HL-60/S4 treated with retinoic acid at 250 ng/mL for 4 days and 3 days (cell line): ENCODE measurements at regions not wholly inside any gene's neighbourhood (a gene's known extent, or its start where the extent isn't known, plus 50 kb on each side); places are given as distances from the start of the nearest gene placed in this dataset.
"Not testable (repeated sequence)": the region's sequence is repeated elsewhere in the genome, so short reads cannot be mapped to it uniquely, and the experiment has no call there.

Experiments used
- in situ Hi-C: fragments of 300-500 bp; cut with MboI; formaldehyde crosslinking; loops from 2 replicates; pipeline ENCODE4 v1.7.0; 2022; ENCODE audit warnings: low sequenced_read_pairs

DNA sequence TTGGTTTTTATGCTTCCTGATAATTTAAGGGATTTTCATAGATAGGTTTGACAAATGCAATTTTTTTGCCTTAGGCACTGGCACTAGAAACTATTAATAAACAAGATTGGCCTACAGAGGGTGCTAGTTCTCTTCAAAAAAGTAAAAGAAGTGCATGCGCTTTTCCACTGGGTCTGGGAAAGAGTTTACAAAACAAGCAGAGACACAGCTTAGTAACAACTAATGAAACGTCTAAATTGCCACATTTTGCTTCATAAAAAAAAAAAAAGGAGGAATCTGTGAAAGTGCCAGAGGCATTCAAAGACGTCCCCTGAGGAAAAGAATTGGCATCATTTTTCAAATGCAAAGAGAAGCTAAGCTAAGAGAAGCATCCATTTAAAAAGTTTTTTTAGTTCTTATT lies 58.3 kb upstream of the EEA1 start:
- in situ Hi-C loops = loop anchor here (25.0 kb wide), 1 partner anchor 425 kb away; no protein-coding TSS in a partner anchor

- in situ Hi-C loops = loop anchor here (25.0 kb wide), 1 partner anchor 424 kb away; no protein-coding TSS in a partner anchor
Measured at GRCh38 chr12:92987846-92988621, 58.9 kb upstream of the EEA1 start.

GRCh38 chr12:92988622-92989130 lies 59.6 kb upstream of the EEA1 start:
- in situ Hi-C loops = loop anchor here (25.0 kb wide), 1 partner anchor 424 kb away; no protein-coding TSS in a partner anchor

GRCh38 chr12:92989715-92990484 lies 60.8 kb upstream of the EEA1 start:
- in situ Hi-C loops = loop anchor here (10.0 to 25.0 kb wide), 2 partner anchors 422 to 1115 kb away; no protein-coding TSS in a partner anchor

- in situ Hi-C loops = loop anchor here (10.0 to 25.0 kb wide), 2 partner anchors 421 to 1114 kb away; no protein-coding TSS in a partner anchor
Measured at GRCh38 chr12:92991134-92991533, 62.0 kb upstream of the EEA1 start.

- in situ Hi-C loops = loop anchor here (10.0 to 25.0 kb wide), 2 partner anchors 420 to 1113 kb away; no protein-coding TSS in a partner anchor
Measured at GRCh38 chr12:92992041-92992440, 62.9 kb upstream of the EEA1 start.

GRCh38 chr12:92993259-92993658 lies 64.2 kb upstream of the EEA1 start:
- in situ Hi-C loops = loop anchor here (10.0 to 25.0 kb wide), 2 partner anchors 419 to 1112 kb away; no protein-coding TSS in a partner anchor

DNA sequence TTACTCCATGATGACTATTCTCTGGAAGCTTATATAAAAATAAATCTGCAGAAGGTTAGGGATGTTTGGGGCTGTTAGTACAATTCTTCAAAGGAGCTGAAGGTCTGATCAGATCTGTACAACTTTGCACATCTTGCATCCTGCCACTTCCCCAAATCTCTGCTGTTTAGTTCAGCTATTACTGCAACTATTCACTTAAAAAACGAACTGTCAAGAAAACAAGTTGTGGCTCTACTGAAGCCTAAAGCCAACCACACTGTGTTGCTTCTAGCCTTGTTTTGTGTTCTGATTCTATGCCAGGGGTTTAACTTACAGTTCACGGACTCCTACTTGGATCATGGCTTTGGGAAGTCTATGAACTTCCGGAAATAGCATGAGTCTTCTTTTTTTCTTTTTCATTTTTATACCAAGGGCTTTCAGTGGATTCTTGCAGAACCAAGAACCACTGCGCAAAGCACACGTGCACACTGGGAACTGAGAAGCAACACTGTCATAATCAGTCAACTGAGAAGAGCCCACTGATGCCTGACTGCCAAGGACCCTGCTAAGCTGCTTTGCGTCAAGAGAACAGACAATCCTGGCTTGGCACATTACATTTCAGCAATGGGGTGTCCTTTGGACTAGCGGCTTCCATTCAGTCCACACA lies 66.3 kb upstream of the EEA1 start:
- in situ Hi-C loops = loop anchor here (10.0 to 25.0 kb wide), 2 partner anchors 417 to 1109 kb away; no protein-coding TSS in a partner anchor

- in situ Hi-C loops = no loop called here
Measured at GRCh38 chr12:93000026-93000425, 70.9 kb upstream of the EEA1 start.

DNA sequence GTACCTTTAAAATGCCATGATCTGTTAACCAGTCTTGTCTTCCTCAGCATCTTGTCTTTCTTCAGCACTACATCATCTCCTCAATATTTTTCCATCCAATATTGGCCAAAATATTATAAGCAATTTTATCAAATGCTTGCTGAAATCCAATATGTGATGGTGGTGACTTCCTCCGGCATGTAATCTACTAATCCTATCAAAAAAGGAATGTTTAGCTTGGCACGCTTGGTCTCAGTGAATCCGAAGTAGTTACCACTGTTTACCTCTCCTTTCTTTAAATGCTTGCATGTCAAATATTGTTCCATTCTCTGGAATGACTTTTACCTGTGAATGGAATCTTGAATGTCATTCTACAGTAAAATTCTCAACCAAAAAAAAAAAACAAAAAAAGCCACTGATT lies 72.3 kb upstream of the EEA1 start:
- in situ Hi-C loops = no loop called here

DNA sequence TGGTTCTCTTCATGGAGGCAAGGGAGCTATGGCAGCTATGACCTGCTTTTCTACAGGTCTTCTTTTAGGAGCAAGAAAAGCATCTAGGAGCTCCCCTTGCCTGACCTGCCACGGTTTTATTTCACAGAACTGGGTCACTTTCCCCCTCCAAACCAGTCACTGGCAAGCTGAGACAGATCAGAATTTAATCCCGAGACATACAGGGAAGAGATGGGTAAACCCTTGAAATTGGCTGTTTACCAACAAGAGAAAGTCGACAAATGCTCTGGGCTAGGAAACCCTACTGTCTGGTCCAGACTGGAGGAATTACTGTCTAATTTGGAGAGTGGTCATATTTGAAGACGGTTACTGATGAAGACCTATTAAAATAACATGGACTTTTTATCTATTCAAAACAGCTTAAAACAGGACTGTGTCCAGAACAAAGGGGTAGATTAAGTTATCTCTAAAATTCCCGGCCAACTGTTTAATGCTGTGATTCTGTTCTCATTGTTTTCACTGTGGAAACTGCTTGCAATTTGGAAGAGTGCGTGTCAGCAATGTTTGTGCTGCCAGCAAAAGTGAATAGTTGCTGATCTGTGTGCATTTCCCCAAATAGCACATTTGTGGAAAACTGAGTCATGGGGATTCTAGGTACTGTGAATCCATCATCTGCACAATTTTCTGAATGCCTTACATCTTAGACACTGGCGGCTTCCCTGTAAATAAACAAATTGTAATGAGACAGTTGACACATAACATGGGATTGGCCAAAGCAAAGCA lies 73.4 kb upstream of the EEA1 start:
- in situ Hi-C loops = no loop called here

DNA sequence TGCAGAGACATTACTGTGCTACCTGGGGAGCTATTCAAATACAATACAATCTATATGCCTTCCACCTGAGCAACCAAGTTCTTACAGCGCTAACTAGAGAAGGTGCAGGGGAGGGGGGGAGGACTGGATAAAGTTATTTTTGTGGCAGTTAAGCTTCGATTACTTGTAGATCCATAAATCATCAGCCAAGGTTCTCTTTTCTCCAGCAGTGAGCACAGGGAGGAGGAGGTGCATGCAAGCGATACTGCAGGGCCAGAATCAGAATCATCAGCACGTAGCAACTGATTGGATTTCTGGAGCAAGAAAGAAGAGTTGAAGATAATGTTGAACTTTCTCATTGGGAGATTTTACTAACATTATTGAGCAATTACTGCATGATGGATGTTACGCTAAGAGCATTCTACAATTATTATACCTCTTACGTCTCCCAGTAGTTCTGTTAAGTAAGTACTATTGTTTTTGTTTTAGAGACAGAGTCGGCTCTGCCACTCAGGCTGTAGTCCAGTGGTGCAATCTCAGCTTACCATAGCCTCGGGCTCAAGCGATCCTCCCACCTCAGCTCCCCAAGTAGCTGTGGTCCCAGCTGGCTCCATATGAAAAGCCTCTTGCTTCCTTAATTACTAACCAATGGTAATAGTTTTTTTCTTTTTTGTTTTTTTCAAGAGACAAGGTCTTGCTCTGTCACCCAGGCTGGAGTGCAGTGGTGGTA lies 74.6 kb upstream of the EEA1 start:
- in situ Hi-C loops = no loop called here

DNA sequence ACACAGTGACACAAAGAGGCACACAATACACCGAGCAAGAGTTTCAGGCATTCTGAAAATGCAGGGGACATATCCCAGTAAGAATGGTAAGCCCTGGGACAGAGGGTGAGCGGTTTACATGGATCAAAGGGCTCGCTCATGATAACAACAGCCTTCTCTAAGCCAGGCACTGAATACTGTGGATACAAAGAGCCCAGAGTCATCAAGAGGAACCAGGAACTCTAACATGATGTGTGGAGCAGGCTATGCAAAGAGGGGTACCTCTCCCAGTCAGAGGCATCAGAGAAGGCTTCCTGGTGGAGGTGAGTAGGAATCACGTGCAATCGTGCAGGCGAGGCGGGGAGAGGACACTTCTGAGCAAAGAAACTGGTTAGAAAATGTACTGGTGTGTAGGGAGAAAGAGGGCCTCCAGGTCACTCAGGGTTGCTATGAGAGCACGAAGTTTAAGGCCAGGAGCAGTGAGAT lies 76.9 kb upstream of the EEA1 start:
- in situ Hi-C loops = no loop called here

GRCh38 chr12:93006471-93007208 lies 77.5 kb upstream of the EEA1 start:
- in situ Hi-C loops = no loop called here

GRCh38 chr12:93007544-93007943 lies 78.4 kb upstream of the EEA1 start:
- in situ Hi-C loops = no loop called here

DNA sequence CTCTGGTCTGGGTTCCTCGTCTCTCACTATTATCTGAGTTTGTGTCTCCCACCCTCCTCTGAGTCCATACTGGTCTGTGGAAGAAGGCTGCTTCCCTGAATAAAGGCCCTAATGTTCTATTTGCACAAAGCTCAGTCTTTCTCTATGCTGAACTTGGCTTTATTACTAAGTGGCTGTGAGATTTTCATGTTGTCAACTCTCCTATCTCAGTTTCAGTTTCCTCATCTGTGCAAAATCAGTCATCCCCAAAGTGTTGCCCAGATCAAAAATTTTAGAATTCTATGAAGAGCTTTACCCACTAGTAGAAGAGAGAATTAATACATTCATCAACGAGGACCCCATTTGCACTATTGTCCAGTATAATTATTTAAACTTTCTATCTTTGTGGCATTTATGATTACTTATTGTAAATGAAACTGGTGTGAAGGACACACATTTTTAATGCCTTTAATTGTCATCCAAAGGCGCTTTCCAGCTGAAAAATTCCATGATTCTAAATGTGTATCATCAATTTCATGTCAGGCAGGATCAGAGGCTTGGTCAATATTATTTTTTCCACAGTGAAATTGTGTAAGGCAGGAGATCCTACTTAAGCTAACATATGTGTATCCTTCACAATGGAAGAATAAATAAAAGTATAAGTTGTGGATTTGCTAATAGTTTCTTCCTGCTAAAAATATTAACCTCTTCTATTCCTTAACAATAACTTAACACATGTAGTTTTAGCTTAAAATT lies 79.1 kb upstream of the EEA1 start:
- in situ Hi-C loops = no loop called here

DNA sequence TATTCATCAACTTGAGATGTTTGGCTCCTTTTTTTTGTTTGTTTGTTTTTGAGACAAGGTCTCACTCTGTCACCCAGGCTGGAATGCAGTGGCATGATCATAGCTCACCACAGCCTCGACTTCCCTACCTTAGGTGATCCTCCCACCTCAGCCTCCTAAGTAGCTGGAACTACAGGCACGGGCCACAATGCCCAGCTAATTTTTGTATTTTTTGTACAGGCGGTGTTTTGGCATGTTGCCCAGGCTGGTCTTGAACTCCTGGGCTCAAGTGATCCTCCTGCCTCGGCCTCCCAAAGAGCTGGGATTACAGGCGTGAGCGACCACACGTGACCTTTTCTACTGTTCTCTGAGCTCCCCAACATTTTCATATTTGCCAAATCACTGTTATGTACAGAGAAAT lies 79.8 kb upstream of the EEA1 start:
- in situ Hi-C loops = not testable (repeated sequence)

DNA sequence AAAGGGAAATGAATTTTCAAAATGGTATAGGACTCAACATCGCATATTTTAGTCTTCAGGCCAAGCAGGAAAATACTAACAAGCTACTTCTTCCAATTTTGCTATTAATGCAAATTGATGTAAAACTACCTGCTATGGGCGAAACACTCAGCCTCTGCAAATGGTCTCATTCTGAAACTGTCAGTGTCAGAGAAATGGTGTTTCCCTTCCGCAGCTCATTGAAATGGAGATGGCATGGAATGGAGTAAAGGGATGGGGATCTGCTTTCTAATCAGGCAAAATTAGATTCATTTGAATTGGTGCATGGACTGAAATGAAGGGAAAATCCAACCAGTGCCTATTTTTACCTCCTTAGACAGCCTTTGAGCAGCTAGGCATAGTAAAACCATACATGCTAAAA lies 80.4 kb upstream of the EEA1 start:
- in situ Hi-C loops = no loop called here
